GM10248 (cell line): ENCODE measurements at regions not wholly inside any gene's neighbourhood (a gene's known extent, or its start where the extent isn't known, plus 50 kb on each side); places are given as distances from the start of the nearest gene placed in this dataset.
"Not testable (repeated sequence)": the region's sequence is repeated elsewhere in the genome, so short reads cannot be mapped to it uniquely, and the experiment has no call there.

Source experiments
- CTCF ChIA-PET: fragments of 300-600 bp; sonication (Branson Sonifier 250); formaldehyde crosslinking; extraction: SDS; loops from one replicate; lab custom pipeline; 2021; ENCODE audit warnings: antibody characterized with exemption; lab: Yijun Ruan, JAX
- POLR2A ChIA-PET: fragments of 350-650 bp; sonication (Branson Sonifier 250); formaldehyde crosslinking; extraction: SDS; loops from one replicate; lab custom pipeline; 2020; ENCODE audit warnings: antibody characterized with exemption; lab: Yijun Ruan, JAX
- DNase-seq: peaks from one replicate; pipeline ENCODE4 v3.0.0; 2012; ENCODE audit errors: extremely low spot score
- TF ChIP-seq, protein P1 (sequence below): IDR thresholded peaks from 2 replicates; pipeline ENCODE4 v1.5.1; 2012; ENCODE audit warnings: mild to moderate bottlenecking, low read depth; ENCODE audit errors: extremely low read depth, missing control alignments, control extremely low read depth

DNA sequence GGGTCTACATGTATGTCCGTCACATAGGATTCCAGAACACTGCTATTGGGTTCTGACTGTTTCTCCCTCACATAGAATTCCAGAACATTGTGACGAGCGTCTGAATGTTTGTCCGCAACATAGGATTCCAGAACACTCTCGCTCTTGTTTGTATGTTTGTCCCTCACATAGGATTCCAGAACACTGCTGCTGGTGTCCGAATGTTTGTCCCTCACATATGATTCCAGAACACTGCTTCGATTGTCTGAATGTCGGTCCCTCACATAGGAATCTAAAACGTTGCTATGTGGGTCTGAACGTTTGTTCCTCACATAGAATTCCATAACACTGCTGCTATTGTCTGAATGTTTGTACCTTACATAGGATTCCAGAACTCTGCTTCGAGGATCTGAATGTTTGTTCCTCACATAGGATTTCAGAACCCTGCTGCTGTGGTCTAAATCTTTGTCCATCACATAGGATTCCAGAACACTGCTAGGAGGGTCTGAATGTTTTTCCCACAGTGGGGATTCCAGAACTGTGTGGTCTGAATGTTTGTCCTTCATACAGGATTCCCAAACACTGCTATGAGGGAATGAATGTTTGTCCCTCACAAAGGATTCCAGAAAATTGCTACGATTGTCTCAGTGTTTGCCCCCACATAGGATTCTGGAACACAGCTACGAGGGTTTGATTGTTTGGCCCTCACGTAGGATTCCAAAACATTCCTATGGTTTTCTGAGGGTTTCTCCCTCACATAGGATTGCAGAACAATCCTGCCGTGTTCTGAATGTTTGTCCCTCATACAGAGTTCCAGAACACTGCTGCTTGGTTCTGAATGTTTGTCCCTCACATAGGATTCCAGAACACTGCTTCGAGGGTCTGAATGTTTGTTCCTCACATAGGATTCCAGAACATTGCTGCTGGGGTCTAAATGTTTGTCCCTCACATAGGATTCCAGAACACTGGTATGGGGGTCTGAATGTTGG lies 220.5 kb downstream of the FOXD4L6 start:
- CTCF ChIA-PET: no interaction called here
- no peak for DNase-seq
- POLR2A ChIA-PET: no interaction called here
- TF ChIP-seq, protein P1, sequence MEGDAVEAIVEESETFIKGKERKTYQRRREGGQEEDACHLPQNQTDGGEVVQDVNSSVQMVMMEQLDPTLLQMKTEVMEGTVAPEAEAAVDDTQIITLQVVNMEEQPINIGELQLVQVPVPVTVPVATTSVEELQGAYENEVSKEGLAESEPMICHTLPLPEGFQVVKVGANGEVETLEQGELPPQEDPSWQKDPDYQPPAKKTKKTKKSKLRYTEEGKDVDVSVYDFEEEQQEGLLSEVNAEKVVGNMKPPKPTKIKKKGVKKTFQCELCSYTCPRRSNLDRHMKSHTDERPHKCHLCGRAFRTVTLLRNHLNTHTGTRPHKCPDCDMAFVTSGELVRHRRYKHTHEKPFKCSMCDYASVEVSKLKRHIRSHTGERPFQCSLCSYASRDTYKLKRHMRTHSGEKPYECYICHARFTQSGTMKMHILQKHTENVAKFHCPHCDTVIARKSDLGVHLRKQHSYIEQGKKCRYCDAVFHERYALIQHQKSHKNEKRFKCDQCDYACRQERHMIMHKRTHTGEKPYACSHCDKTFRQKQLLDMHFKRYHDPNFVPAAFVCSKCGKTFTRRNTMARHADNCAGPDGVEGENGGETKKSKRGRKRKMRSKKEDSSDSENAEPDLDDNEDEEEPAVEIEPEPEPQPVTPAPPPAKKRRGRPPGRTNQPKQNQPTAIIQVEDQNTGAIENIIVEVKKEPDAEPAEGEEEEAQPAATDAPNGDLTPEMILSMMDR: no peak

DNA sequence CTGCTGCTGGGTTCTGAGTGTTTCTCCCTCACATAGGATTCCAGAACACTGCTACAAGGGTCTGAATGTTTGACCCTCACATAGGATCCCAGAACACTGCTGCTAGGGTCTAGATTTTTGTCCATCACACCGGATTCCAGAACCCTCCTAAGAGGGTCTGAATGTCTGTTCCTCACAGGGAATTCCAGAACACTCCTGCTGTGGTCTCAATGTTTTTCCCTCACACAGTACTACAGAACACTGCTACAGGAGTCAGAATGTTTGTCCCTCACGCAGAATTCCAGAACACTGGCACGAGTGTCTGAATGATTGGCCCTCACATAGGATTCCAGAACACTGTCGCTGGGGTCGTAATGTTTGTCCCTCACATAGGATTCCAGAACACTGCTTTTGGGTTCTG lies 221.6 kb downstream of the FOXD4L6 start:
- POLR2A ChIA-PET, DNase-seq, CTCF ChIA-PET: not testable (repeated sequence)

DNA sequence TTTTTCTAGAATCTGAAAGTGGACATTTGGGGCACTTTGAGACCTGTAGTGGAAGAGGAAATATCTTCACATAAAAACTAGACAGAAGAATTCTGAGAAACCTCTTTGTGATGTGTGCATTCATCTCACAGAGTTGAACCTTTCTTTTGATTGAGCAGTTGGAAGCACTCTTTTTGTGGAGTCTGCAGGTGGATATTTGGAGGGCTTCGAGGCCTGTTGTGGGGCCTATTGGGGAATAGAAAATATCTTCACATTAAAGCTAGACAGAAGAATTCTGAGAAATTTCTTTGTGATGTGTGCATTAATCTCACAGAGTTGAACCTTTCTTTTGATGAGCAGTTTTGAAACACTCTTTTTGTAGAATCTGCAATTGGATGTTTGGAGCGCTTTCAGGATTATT lies 236.2 kb downstream of the FOXD4L6 start:
- CTCF ChIA-PET, POLR2A ChIA-PET: not testable (repeated sequence)

DNA sequence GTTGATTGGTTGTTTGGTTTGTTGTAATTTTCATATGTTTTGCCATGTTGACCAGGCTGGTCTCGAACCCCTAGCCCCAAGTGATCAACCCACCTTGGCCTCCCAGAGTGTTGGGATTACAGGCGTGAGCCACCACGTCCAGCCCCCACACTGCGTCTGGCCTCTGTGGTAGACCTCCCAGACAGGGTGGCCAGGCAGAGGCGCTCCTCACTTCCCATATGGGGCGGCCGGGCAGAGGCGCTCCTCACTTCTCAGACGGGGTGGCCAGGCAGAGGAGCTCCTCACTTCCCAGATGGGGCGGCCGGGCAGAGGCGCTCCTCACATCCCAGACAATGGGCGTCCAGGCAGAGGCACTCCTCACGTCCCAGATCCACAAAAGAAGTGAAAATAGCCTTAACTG lies 242.6 kb downstream of the FOXD4L6 start:
- CTCF ChIA-PET, POLR2A ChIA-PET, DNase-seq: not testable (repeated sequence)

More for the DNA sequence above, 236.2 kb downstream of the FOXD4L6 start:
- not testable (repeated sequence) for DNase-seq

DNA sequence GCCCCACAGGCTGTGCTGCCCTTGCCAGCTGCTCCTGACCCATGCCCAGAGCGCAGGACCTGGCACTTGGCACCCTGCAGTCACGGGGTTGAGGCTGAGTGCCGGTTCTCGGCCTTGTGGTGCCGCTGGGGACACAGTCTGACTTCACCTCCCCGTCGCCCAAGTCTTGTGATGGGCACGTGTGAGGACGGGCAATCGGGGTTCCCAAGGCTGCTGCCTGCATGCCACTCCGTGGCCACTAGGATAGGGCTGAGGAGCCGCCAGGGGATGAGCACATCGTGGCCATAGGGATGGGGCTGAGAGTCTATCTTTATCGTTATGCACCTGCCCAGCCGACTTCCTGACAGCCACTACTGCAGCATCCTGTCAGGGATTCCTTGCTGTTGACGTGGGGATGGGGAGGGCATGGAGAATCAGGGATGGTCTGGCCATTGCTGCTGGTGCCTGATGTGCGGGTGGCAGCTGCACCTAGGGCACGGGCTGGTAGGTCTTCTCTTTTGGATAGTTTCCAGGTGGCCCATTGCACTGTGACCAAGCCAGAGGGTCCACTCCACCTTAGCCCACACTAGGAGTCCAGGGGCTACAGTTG lies 243.5 kb downstream of the FOXD4L6 start:
- CTCF ChIA-PET, POLR2A ChIA-PET: not testable (repeated sequence)
- peak; percentile 8 for DNase-seq

DNA sequence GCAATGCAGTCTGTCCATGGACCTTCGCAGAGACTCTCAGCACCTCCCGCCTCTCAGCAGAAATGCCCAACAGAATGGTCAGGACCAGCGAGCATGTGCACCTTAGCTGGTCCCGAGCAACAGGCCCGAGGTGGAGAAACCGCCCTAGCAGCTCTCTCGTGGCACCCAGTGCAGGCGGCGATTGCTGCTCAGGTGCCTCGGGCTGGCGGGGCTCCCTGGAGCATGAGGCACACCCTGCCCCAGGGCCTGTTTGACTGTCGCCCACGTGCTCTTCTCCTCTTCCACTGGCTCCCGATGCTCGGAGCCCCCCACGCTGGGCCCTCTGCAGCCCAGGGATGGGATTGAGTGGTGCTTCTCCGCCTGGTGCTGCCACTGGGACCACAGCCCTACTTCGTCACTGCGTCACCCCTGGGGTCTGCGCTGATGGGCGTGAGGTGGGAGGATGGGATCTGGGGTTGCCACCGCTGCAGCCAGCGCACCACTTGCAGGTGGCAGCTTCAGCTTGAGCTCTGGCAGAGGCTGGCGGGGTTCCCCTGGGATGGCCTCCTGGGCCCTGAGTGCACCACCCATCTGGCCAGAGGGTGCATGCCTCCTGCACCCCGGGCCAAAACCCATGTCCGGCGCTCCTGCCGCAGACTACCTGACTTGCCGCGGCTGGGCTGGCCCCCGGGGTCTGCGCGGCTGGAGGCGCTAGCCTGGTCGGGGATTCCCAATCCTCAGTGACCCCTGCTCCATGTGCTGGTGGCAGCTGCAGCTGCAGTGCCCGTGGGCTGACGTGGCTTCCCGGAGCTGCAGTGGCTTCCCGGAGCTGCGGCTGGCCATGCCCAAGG lies 244.2 kb downstream of the FOXD4L6 start:
- TF ChIP-seq, protein P1: no peak
- ChIA-PET CTCF (no interaction called here), POLR2A (no interaction called here)
- peak; percentile 10 for DNase-seq

DNA sequence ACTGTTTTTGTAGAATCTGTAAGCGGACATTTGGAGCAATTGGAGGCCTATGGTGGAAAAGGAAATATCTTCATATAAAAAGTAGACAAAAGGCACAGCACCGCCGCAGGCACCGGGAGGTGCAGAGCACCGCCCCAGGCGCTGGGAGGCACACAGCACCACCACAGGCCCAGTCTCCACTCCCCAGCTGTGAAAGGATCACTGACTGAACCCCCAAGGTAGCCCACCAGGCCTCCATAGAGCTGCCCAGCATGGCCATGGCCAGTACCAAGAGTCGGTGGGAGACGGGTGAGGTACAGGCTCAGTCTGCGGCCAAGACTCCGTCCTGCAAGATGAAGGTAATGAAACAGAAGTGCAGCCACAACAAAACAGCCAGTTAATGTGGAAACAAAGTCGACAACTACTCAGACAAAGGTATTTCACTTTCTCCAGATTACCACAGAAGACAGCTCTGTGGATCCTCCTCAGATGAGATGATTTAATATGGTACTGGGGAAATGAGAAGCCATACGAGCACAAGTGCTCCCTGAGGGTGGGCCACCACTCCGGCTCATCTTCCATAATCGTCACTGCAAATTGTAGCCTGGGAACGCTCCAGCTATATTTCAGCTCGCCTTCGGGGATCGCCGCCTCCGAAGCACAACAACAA lies 244.9 kb downstream of the FOXD4L6 start:
- POLR2A ChIA-PET, CTCF ChIA-PET, DNase-seq: not testable (repeated sequence)

DNA sequence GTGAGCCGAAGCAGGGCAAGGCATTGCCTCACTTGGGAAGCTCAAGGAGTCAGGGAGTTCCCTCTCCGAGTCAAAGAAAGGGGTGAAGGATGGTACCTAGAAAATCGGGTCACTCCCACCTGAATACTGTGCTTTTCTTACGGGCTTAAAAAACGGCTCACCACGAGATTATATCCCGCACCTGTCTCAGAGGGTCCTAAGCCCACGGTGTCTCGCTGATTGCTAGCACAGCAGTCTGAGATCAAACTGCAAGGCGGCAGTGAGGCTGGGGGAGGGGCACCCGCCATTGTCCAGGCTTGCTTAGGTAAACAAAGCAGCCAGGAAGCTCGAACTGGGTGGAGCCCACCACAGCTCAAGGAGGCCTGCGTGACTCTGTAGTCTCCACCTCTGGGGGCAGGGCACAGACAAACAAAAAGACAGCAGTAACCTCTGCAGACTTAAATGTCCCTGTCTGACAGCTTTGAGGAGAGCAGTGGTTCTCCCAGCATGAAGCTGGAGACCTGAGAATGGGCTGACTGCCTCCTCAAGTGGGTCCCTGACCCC lies 254.7 kb downstream of the FOXD4L6 start:
- CTCF ChIA-PET, DNase-seq, POLR2A ChIA-PET: not testable (repeated sequence)

DNA sequence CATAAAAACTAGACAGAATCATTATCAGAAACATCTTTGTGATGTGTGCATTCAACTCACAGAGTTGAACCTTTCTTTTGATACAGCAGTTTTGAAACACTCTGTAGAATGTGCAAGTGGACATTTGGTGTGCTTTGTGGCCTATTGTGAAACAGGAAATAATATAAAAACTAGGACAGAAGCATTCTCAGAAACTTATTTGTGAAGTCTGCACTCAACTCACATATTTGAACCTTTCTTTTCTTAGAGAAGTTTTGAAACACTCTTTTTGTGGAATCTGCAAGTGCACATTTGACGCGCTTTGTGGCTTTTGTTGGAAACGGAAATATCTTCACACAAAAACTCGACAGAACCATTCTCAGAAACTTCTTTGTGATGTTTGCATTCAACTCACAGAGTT lies 260.0 kb downstream of the FOXD4L6 start:
- DNase-seq, POLR2A ChIA-PET, CTCF ChIA-PET: not testable (repeated sequence)
